Cardiac septum (tissue), 1 donor: ENCODE measurements at regions not wholly inside any gene's neighbourhood (a gene's known extent, or its start where the extent isn't known, plus 50 kb on each side); places are given as distances from the start of the nearest gene placed in this dataset.
"Not testable (repeated sequence)": the region's sequence is repeated elsewhere in the genome, so short reads cannot be mapped to it uniquely, and the experiment has no call there.

Experiments used
- DNase-seq: peaks from one replicate; pipeline ENCODE4 v3.0.0-alpha.2; 2020; ENCODE audit warnings: low spot score
- intact Hi-C: fragments of 100-400 bp; cut with DNase I; formaldehyde crosslinking; loops from one replicate; pipeline ENCODE4 v1.14.0; 2022
- donor health status: DM: no; HTN: no; CAD: no.

GRCh38 chr9:108444400-108445358 is 411.1 kb downstream of the ACTL7B start:
- no peak for DNase-seq
- intact Hi-C loops = no loop called here

- intact Hi-C loops = no loop called here
- DNase-seq = no peak
These were observed 412.0 kb downstream of the ACTL7B start for GRCh38 chr9:108443741-108444140.

GRCh38 chr9:108443019-108443633 is 412.7 kb downstream of the ACTL7B start:
- no peak for DNase-seq
- intact Hi-C loops = no loop called here

- intact Hi-C loops = no loop called here
- no peak for DNase-seq
These were observed 413.2 kb downstream of the ACTL7B start for GRCh38 chr9:108442627-108443018.

- intact Hi-C loops = no loop called here
- no peak for DNase-seq
These were observed 414.1 kb downstream of the ACTL7B start for GRCh38 chr9:108441726-108442125.

GRCh38 chr9:108441251-108441650 is 414.5 kb downstream of the ACTL7B start:
- intact Hi-C loops = no loop called here
- no peak for DNase-seq

- intact Hi-C loops = loop anchor here (10.0 kb wide), 1 partner anchor 955 kb away; the partner anchor contains the start of gene KLF4
- DNase-seq = no peak
These were observed 415.8 kb downstream of the ACTL7B start for GRCh38 chr9:108439947-108440346.

- intact Hi-C loops = loop anchor here (10.0 kb wide), 1 partner anchor 953 kb away; the partner anchor contains the start of gene KLF4
- no peak for DNase-seq
These were observed 418.1 kb downstream of the ACTL7B start for GRCh38 chr9:108437656-108438055.

GRCh38 chr9:108436448-108436847 is 419.3 kb downstream of the ACTL7B start:
- intact Hi-C loops = loop anchor here (10.0 kb wide), 1 partner anchor 952 kb away; the partner anchor contains the start of gene KLF4
- no peak for DNase-seq

GRCh38 chr9:108434502-108434901 is 421.3 kb downstream of the ACTL7B start:
- intact Hi-C loops = loop anchor here (10.0 kb wide), 1 partner anchor 950 kb away; the partner anchor contains the start of gene KLF4

GRCh38 chr9:108434036-108434435 is 421.8 kb downstream of the ACTL7B start:
- no peak for DNase-seq
- intact Hi-C loops = loop anchor here (10.0 kb wide), 1 partner anchor 949 kb away; the partner anchor contains the start of gene KLF4

More at GRCh38 chr9:108434502-108434901, 421.3 kb downstream of the ACTL7B start:
- DNase-seq = no peak

- DNase-seq = no peak
- intact Hi-C loops = loop anchor here (10.0 kb wide), 1 partner anchor 946 kb away; the partner anchor contains the start of gene KLF4
These were observed 425.1 kb downstream of the ACTL7B start for GRCh38 chr9:108430655-108431054.

- intact Hi-C loops = no loop called here
- no peak for DNase-seq
These were observed 428.0 kb downstream of the ACTL7B start for GRCh38 chr9:108427751-108428150.

GRCh38 chr9:108426421-108426940 is 429.3 kb downstream of the ACTL7B start:
- intact Hi-C loops, DNase-seq: not testable (repeated sequence)

GRCh38 chr9:108423433-108423832 is 432.4 kb downstream of the ACTL7B start:
- intact Hi-C loops = no loop called here
- DNase-seq = no peak

GRCh38 chr9:108419379-108419778 is 436.4 kb downstream of the ACTL7B start:
- DNase-seq = no peak
- intact Hi-C loops = no loop called here

GRCh38 chr9:108417726-108418125 is 438.1 kb downstream of the ACTL7B start:
- intact Hi-C loops = no loop called here
- DNase-seq = no peak

GRCh38 chr9:108417312-108417711 is 438.5 kb downstream of the ACTL7B start:
- intact Hi-C loops = no loop called here
- no peak for DNase-seq

GRCh38 chr9:108416324-108416723 is 439.5 kb downstream of the ACTL7B start:
- intact Hi-C loops = no loop called here
- DNase-seq = no peak

- no peak for DNase-seq
- intact Hi-C loops = no loop called here
These were observed 442.0 kb downstream of the ACTL7B start for GRCh38 chr9:108413809-108414208.
